Neural cell (in vitro differentiated cells): ENCODE measurements at regions not wholly inside any gene's neighbourhood (a gene's known extent, or its start where the extent isn't known, plus 50 kb on each side); places are given as distances from the start of the nearest gene placed in this dataset.

Source experiments
- H2AFZ ChIP-seq: fragments of 200-600, 300-800 bp; sonication (generic), shearing (Covaris generic); 2 replicates; pipeline ENCODE4 v1.6.0; 2014; ENCODE audit warnings: low read depth, mild to moderate bottlenecking, antibody characterized with exemption, low read length, moderate library complexity
- H3F3A ChIP-seq: fragments of 200-600 bp; shearing (Covaris generic); 2 replicates; pipeline ENCODE4 v1.6.1; 2016; ENCODE audit warnings: mild to moderate bottlenecking, moderate library complexity, mixed read lengths, antibody characterized with exemption, low read length; ENCODE audit not compliant: insufficient read depth, poor library complexity, severe bottlenecking
- H3K27ac ChIP-seq: fragments of 200-600, 300-800 bp; sonication (generic), shearing (Covaris generic); 2 replicates; pipeline ENCODE4 v1.5.1; 2014; ENCODE audit warnings: mild to moderate bottlenecking, low read length, moderate library complexity
- H3K27me3 ChIP-seq: fragments of 300-800, 200-600 bp; sonication (generic), shearing (Covaris generic); 2 replicates; pipeline ENCODE4 v1.6.0; 2014; ENCODE audit warnings: mild to moderate bottlenecking, low read depth, low read length, moderate library complexity; ENCODE audit not compliant: insufficient read depth
- H3K36me3 ChIP-seq: fragments of 300-800, 200-600 bp; sonication (generic), shearing (Covaris generic); 2 replicates; pipeline ENCODE4 v1.5.1; 2014; ENCODE audit warnings: mild to moderate bottlenecking, antibody characterized with exemption, low read length, moderate library complexity; ENCODE audit not compliant: insufficient read depth
- H3K4me2 ChIP-seq: fragments of 300-800, 200-600 bp; sonication (generic), shearing (Covaris generic); 2 replicates; pipeline ENCODE4 v1.6.0; 2014; ENCODE audit warnings: mild to moderate bottlenecking, low read length
- H3K4me3 ChIP-seq: fragments of 300-800, 200-600 bp; sonication (generic), shearing (Covaris generic); 2 replicates; pipeline ENCODE4 v1.5.1; 2014; ENCODE audit warnings: mild to moderate bottlenecking, low read length, moderate library complexity
- H3K79me2 ChIP-seq: fragments of 200-600 bp; shearing (Covaris generic); replicated peaks from 2 replicates; pipeline ENCODE4 v1.6.0; 2014; ENCODE audit warnings: mild to moderate bottlenecking, low read length, moderate library complexity; ENCODE audit not compliant: insufficient read depth
- H3K9ac ChIP-seq: fragments of 300-800, 200-600 bp; sonication (generic), shearing (Covaris generic); 2 replicates; pipeline ENCODE4 v1.6.1; 2016; ENCODE audit warnings: mild to moderate bottlenecking, low read length, mixed read lengths
- H3K9me2 ChIP-seq: fragments of 200-600 bp; shearing (Covaris generic); 2 replicates; pipeline ENCODE4 v1.6.1; 2016; ENCODE audit warnings: mild to moderate bottlenecking, low read length, mixed read lengths; ENCODE audit not compliant: insufficient read depth
- H3K9me3 ChIP-seq: fragments of 200-600, 300-800 bp; sonication (generic), shearing (Covaris generic); 2 replicates; pipeline ENCODE4 v1.6.1; 2016; ENCODE audit warnings: mild to moderate bottlenecking, mixed run types, low read length, moderate library complexity, mixed read lengths
- H4K20me1 ChIP-seq: fragments of 200-600 bp; shearing (Covaris generic); 2 replicates; pipeline ENCODE4 v1.6.1; 2016; ENCODE audit warnings: mild to moderate bottlenecking, mixed run types; ENCODE audit not compliant: insufficient read depth
- EP300 ChIP-seq: fragments of 450-650 bp; conservative IDR thresholded peaks from 2 replicates; pipeline ENCODE4 v1.6.1; 2014; ENCODE audit warnings: antibody characterized with exemption, mild to moderate bottlenecking, moderate library complexity; ENCODE audit not compliant: poor library complexity, severe bottlenecking
- EZH2 ChIP-seq: fragments of 200-600, 300-800 bp; shearing (Covaris generic), sonication (generic); IDR thresholded peaks from 2 replicates; pipeline ENCODE4 v1.6.1; 2014; ENCODE audit warnings: antibody characterized with exemption, low read length, borderline replicate concordance, mild to moderate bottlenecking; ENCODE audit not compliant: insufficient read depth, poor library complexity, severe bottlenecking
- MXI1 ChIP-seq: fragments of 450-650 bp; conservative IDR thresholded peaks from 2 replicates; pipeline ENCODE4 v1.6.1; 2014; ENCODE audit warnings: antibody characterized with exemption, mild to moderate bottlenecking; ENCODE audit not compliant: poor library complexity, severe bottlenecking
- POLR2AphosphoS5 ChIP-seq: IDR thresholded peaks from 2 replicates; pipeline ENCODE4 v1.6.1; 2012
- RAD21 ChIP-seq: fragments of 450-650 bp; conservative IDR thresholded peaks from 2 replicates; pipeline ENCODE4 v1.6.1; 2014; ENCODE audit warnings: antibody characterized with exemption, mild to moderate bottlenecking, moderate library complexity
- REST ChIP-seq: IDR thresholded peaks from 2 replicates; pipeline ENCODE4 v1.6.1; 2012; ENCODE audit warnings: borderline replicate concordance
- SMC3 ChIP-seq: fragments of 450-650 bp; conservative IDR thresholded peaks from 2 replicates; pipeline ENCODE4 v1.6.1; 2014; ENCODE audit warnings: antibody characterized with exemption, mild to moderate bottlenecking, moderate library complexity; ENCODE audit not compliant: poor library complexity
- TAF1 ChIP-seq: IDR thresholded peaks from 2 replicates; pipeline ENCODE4 v1.6.1; 2012; ENCODE audit warnings: low read depth
- TF ChIP-seq, protein P1 (sequence below): fragments of 450-650 bp; IDR thresholded peaks from 2 replicates; pipeline ENCODE4 v1.5.1; 2014; ENCODE audit warnings: antibody characterized with exemption, mild to moderate bottlenecking, moderate library complexity; ENCODE audit not compliant: poor library complexity, severe bottlenecking

DNA sequence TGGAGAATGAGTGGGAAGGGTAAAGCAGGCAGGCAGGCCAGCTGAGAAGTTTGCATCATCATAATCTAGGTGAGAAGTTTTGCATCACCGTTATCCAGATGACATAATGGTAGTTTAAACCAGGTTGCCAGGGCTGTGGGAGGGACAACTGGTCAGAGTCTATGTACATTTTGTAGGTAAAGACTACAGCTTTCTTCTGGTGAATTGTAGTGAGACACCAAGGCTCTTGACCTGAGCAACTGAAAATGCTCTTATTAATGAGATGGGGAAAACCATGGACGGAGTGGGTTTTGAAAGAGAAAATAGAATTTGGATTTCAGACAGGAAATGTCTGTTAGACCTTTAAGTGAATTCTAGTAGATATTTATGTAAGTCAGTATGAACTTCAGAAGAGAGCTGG lies 76.0 kb upstream of the VEGFC start (continued):
- TF ChIP-seq, protein P1, sequence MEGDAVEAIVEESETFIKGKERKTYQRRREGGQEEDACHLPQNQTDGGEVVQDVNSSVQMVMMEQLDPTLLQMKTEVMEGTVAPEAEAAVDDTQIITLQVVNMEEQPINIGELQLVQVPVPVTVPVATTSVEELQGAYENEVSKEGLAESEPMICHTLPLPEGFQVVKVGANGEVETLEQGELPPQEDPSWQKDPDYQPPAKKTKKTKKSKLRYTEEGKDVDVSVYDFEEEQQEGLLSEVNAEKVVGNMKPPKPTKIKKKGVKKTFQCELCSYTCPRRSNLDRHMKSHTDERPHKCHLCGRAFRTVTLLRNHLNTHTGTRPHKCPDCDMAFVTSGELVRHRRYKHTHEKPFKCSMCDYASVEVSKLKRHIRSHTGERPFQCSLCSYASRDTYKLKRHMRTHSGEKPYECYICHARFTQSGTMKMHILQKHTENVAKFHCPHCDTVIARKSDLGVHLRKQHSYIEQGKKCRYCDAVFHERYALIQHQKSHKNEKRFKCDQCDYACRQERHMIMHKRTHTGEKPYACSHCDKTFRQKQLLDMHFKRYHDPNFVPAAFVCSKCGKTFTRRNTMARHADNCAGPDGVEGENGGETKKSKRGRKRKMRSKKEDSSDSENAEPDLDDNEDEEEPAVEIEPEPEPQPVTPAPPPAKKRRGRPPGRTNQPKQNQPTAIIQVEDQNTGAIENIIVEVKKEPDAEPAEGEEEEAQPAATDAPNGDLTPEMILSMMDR = no peak
- TF ChIP-seq SMC3 = no peak

- H3K9me3 ChIP-seq = no peaks in the 10 kb centered on the region
- TF ChIP-seq EZH2 (no peak), SMC3 (no peak), RAD21 (no peak), EP300 (no peak), TAF1 (no peak), MXI1 (no peak), POLR2AphosphoS5 (no peak), REST (no peak)
- TF ChIP-seq, protein P1 = no peak
- H3K9ac ChIP-seq = no peak overlapping the region
- no peaks in the 10 kb centered on the region for H3F3A ChIP-seq
- H3K36me3 ChIP-seq = no peaks in the 10 kb centered on the region
- H3K27me3 ChIP-seq = no peaks in the 10 kb centered on the region
- no peak overlapping the region for H2AFZ ChIP-seq
- H3K4me3 ChIP-seq = no peak overlapping the region
- no peaks in the 10 kb centered on the region for H3K79me2 ChIP-seq
- no peaks in the 10 kb centered on the region for H3K9me2 ChIP-seq
- no peaks in the 10 kb centered on the region for H4K20me1 ChIP-seq
- H3K27ac ChIP-seq = no peak overlapping the region
- H3K4me2 ChIP-seq = no peak overlapping the region
These were observed 79.7 kb upstream of the VEGFC start for GRCh38 chr4:176872461-176872860.
